ENCODE measurements at regions not wholly inside any gene's neighbourhood (a gene's known extent, or its start where the extent isn't known, plus 50 kb on each side); places are given as distances from the start of the nearest gene placed in this dataset.

- no peak for TF ChIP-seq CTCF (conservative IDR thresholded peaks at IDR 0.05; ENCODE audit: low read depth, low read length)
- no peak for TF ChIP-seq EZH2 (IDR thresholded peaks at IDR 0.05; ENCODE audit: low read length, unreplicated experiment)
Measured at GRCh38 chr13:108093616-108094015, 121.7 kb downstream of the LIG4 start.

Measured in PC-3 (cell line).